ENCODE measurements at regions not wholly inside any gene's neighbourhood (a gene's known extent, or its start where the extent isn't known, plus 50 kb on each side); places are given as distances from the start of the nearest gene placed in this dataset.

DNA sequence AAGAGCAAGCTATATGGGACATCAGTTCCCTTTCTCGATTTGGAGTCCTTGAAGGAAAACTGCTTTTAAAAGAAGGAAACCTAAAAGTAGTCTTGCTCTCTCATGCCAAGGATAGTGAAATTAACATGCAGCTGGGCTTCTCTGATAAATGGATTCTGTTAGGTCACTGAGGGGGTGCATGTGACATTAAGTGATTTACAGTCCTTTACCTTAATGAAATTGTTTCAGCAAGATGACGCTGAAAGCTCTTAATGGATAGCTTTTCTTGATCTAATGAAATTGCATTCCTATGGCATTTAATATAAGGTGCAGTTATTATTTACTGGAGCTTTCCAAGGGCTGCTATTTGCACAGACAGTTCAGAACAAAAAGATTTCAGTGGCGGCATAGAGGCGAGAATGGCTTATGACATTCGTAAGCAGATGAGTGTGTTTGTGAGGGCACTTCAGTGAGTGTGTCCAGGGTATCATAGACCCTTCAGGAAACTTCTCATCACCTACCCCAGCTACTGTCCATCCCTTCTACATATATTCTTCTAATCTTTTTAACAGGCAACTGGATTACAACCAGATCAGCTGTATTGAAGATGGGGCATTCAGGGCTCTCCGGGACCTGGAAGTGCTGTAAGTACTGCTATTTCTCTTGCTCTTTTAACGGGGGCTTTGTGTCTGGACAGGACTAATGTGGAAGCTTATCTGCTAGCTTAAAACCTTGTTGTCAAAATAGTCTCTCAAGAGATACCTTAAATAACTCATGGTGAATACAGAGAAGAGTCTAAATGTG, 219.9 kb upstream of the PACRGL start:
- no peaks in the 10 kb centered on the region for H3K9me3 Mint-ChIP-seq (ENCODE audit: unreplicated experiment)
- H3K36me3 Mint-ChIP-seq (ENCODE audit: unreplicated experiment), result no peaks in the 10 kb centered on the region
- TF ChIP-seq, protein P1, sequence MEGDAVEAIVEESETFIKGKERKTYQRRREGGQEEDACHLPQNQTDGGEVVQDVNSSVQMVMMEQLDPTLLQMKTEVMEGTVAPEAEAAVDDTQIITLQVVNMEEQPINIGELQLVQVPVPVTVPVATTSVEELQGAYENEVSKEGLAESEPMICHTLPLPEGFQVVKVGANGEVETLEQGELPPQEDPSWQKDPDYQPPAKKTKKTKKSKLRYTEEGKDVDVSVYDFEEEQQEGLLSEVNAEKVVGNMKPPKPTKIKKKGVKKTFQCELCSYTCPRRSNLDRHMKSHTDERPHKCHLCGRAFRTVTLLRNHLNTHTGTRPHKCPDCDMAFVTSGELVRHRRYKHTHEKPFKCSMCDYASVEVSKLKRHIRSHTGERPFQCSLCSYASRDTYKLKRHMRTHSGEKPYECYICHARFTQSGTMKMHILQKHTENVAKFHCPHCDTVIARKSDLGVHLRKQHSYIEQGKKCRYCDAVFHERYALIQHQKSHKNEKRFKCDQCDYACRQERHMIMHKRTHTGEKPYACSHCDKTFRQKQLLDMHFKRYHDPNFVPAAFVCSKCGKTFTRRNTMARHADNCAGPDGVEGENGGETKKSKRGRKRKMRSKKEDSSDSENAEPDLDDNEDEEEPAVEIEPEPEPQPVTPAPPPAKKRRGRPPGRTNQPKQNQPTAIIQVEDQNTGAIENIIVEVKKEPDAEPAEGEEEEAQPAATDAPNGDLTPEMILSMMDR (IDR thresholded peaks at IDR 0.05; ENCODE audit: partially characterized antibody, unreplicated experiment), result no peak
- H3K4me1 Mint-ChIP-seq (ENCODE audit: low read depth, unreplicated experiment), result peaks cover 5% of the 10 kb centered on the region
- no peaks in the 10 kb centered on the region for H3K27me3 Mint-ChIP-seq (ENCODE audit: unreplicated experiment)
- DNase-seq, result no peak
- H3K4me3 Mint-ChIP-seq (ENCODE audit: unreplicated experiment), result no peak overlapping the region
- H3K27ac Mint-ChIP-seq (ENCODE audit: unreplicated experiment), result peak overlapping the region; percentile 19

DNA sequence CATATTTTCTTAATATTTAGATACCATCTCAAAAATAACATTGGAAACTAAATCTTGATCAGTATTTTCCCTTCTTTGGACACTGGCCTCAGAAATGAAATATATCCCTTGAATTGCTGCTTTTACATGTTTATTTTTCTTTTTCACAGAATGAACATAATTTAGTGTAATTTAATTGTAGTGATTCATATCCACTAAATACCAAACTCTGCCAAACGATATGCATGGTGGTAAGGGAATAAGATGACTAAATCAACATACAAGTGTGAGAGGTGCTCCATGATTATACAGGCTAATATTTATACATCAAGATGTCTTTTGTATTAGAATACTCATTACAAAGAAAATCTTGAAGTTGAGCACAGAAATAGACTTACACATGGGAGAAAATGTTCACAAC, 216.8 kb upstream of the PACRGL start:
- no peak overlapping the region for H3K4me3 Mint-ChIP-seq (ENCODE audit: unreplicated experiment)
- no peak overlapping the region for H3K27ac Mint-ChIP-seq (ENCODE audit: unreplicated experiment)
- no peak for DNase-seq
- no peaks in the 10 kb centered on the region for H3K36me3 Mint-ChIP-seq (ENCODE audit: unreplicated experiment)
- peaks cover 5% of the 10 kb centered on the region for H3K4me1 Mint-ChIP-seq (ENCODE audit: low read depth, unreplicated experiment)
- H3K9me3 Mint-ChIP-seq (ENCODE audit: unreplicated experiment), result no peaks in the 10 kb centered on the region
- no peaks in the 10 kb centered on the region for H3K27me3 Mint-ChIP-seq (ENCODE audit: unreplicated experiment)
- TF ChIP-seq, protein P1 (IDR thresholded peaks at IDR 0.05; ENCODE audit: partially characterized antibody, unreplicated experiment), result no peak

DNA sequence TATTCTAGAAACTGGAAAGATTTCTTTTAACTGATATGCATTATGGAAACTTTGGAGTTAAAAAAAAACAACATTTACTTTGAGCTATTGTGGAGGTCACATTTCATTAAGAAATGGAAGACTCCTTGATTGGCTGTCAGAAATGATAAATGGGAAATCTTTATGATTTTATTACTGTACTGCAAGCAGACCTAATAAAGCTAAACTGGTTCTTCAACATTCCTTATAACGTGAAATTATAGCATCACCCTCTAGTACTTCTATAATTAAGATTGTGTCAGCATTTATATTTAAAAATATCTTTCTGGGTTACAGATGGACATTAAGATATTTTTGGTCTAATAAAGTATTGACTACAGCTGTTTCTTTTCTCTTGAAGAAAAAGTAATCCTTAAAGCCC, 213.8 kb upstream of the PACRGL start:
- H3K4me1 Mint-ChIP-seq (ENCODE audit: low read depth, unreplicated experiment), result no peaks in the 10 kb centered on the region
- TF ChIP-seq, protein P1 (IDR thresholded peaks at IDR 0.05; ENCODE audit: partially characterized antibody, unreplicated experiment), result no peak
- no peaks in the 10 kb centered on the region for H3K36me3 Mint-ChIP-seq (ENCODE audit: unreplicated experiment)
- no peak overlapping the region for H3K27ac Mint-ChIP-seq (ENCODE audit: unreplicated experiment)
- H3K9me3 Mint-ChIP-seq (ENCODE audit: unreplicated experiment), result no peaks in the 10 kb centered on the region
- H3K4me3 Mint-ChIP-seq (ENCODE audit: unreplicated experiment), result no peak overlapping the region
- H3K27me3 Mint-ChIP-seq (ENCODE audit: unreplicated experiment), result peaks cover 2% of the 10 kb centered on the region
- DNase-seq, result no peak

DNA sequence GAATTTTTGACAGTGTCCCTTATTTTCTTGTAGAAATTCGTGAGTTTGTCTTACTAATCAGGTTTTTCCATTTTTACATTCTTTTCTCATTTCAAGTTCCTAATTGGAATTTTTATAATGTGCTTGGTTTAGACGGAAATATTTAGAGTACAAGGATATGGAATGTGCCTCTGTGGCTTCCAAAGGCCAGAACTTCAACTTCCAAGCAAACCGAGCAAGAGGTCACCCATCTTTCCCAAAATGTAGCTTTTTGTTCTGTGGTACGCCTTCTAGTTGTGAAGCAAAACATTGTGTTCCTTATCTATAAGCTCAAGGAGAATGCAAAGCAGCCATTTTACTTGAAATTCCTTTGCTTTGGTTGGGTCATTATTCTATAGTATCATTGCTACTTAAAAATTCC, 212.8 kb upstream of the PACRGL start:
- H3K9me3 Mint-ChIP-seq (ENCODE audit: unreplicated experiment), result no peaks in the 10 kb centered on the region
- peaks cover 2% of the 10 kb centered on the region for H3K27me3 Mint-ChIP-seq (ENCODE audit: unreplicated experiment)
- H3K36me3 Mint-ChIP-seq (ENCODE audit: unreplicated experiment), result no peaks in the 10 kb centered on the region
- no peaks in the 10 kb centered on the region for H3K4me1 Mint-ChIP-seq (ENCODE audit: low read depth, unreplicated experiment)
- TF ChIP-seq, protein P1 (IDR thresholded peaks at IDR 0.05; ENCODE audit: partially characterized antibody, unreplicated experiment), result no peak
- DNase-seq, result no peak
- H3K4me3 Mint-ChIP-seq (ENCODE audit: unreplicated experiment), result no peak overlapping the region
- no peak overlapping the region for H3K27ac Mint-ChIP-seq (ENCODE audit: unreplicated experiment)

DNA sequence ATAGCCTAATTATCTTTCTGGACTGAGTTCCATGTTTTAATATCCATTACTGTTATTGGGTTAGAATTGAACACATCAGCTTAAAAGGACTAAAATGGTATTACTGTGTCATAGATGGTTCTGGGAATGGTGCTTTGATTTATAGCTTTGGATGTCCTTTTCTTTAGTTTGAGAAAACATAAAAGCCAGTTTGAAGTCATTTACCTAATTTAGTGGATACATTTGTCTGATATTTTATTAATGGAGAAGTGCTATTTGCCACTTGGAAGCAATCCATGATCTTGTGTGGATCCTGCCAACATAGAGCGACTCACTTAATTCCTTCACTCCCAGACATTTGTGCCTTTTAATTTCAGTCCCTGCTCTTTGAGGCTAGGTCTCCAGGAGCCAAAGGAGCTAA, 212.4 kb upstream of the PACRGL start:
- Mint-ChIP-seq H3K27ac (ENCODE audit: unreplicated experiment) (no peak overlapping the region), H3K36me3 (ENCODE audit: unreplicated experiment) (no peaks in the 10 kb centered on the region), H3K4me3 (ENCODE audit: unreplicated experiment) (no peak overlapping the region), H3K4me1 (ENCODE audit: low read depth, unreplicated experiment) (no peaks in the 10 kb centered on the region), H3K27me3 (ENCODE audit: unreplicated experiment) (peaks cover 2% of the 10 kb centered on the region), H3K9me3 (ENCODE audit: unreplicated experiment) (no peaks in the 10 kb centered on the region)
- TF ChIP-seq, protein P1 (IDR thresholded peaks at IDR 0.05; ENCODE audit: partially characterized antibody, unreplicated experiment), result no peak
- no peak for DNase-seq

Data from glutamatergic neuron (in vitro differentiated cells).